Fibroblast of the conjunctiva (primary cell): ENCODE measurements at regions not wholly inside any gene's neighbourhood (a gene's known extent, or its start where the extent isn't known, plus 50 kb on each side); places are given as distances from the start of the nearest gene placed in this dataset.

ENCODE experiments used
- DNase-seq: peaks from one replicate; pipeline ENCODE4 v3.0.0-alpha.2; 2010; ENCODE audit warnings: low read depth

- DNase-seq: no peak
Measured at GRCh38 chr4:19319607-19320006, 932.1 kb upstream of the SLIT2 start.

- no peak for DNase-seq
Measured at GRCh38 chr4:19317377-19317776, 934.3 kb upstream of the SLIT2 start.

GRCh38 chr4:19314116-19314515 lies 937.6 kb upstream of the SLIT2 start:
- DNase-seq: no peak

- DNase-seq: peak; percentile 58
Measured at GRCh38 chr4:19309378-19309777, 942.3 kb upstream of the SLIT2 start.

GRCh38 chr4:19304028-19304427 lies 947.7 kb upstream of the SLIT2 start:
- DNase-seq: no peak

- DNase-seq: no peak
Measured at GRCh38 chr4:19301527-19301926, 950.2 kb upstream of the SLIT2 start.

- no peak for DNase-seq
Measured at GRCh38 chr4:19300213-19300612, 951.5 kb upstream of the SLIT2 start.

GRCh38 chr4:19298998-19299397 lies 952.7 kb upstream of the SLIT2 start:
- no peak for DNase-seq

- no peak for DNase-seq
Measured at GRCh38 chr4:19293781-19294180, 957.9 kb upstream of the SLIT2 start.

GRCh38 chr4:19293080-19293479 lies 958.6 kb upstream of the SLIT2 start:
- no peak for DNase-seq

- no peak for DNase-seq
Measured at GRCh38 chr4:19286924-19287323, 964.8 kb upstream of the SLIT2 start.

GRCh38 chr4:19285146-19285545 lies 966.6 kb upstream of the SLIT2 start:
- no peak for DNase-seq

GRCh38 chr4:19278665-19279064 lies 973.0 kb upstream of the SLIT2 start:
- no peak for DNase-seq

- no peak for DNase-seq
Measured at GRCh38 chr4:19266566-19266965, 985.1 kb upstream of the SLIT2 start.

GRCh38 chr4:19262467-19262866 lies 989.2 kb upstream of the SLIT2 start:
- no peak for DNase-seq

GRCh38 chr4:19260346-19260745 lies 991.4 kb upstream of the SLIT2 start:
- no peak for DNase-seq

- no peak for DNase-seq
Measured at GRCh38 chr4:19259920-19260319, 991.8 kb upstream of the SLIT2 start.

- DNase-seq: no peak
Measured at GRCh38 chr4:19256823-19257222, 994.9 kb upstream of the SLIT2 start.

GRCh38 chr4:19254486-19254885 lies 997.2 kb upstream of the SLIT2 start:
- DNase-seq: peak; percentile 5

- DNase-seq: no peak
Measured at GRCh38 chr4:19248023-19248422, 1003.7 kb upstream of the SLIT2 start.

GRCh38 chr4:19241895-19242294 lies 1009.8 kb upstream of the SLIT2 start:
- no peak for DNase-seq

- DNase-seq: no peak
Measured at GRCh38 chr4:19239565-19239964, 1012.1 kb upstream of the SLIT2 start.

- no peak for DNase-seq
Measured at GRCh38 chr4:19236473-19236872, 1015.2 kb upstream of the SLIT2 start.

- DNase-seq: no peak
Measured at GRCh38 chr4:19230906-19231545, 1020.7 kb upstream of the SLIT2 start.

- no peak for DNase-seq
Measured at GRCh38 chr4:19227701-19228100, 1024.0 kb upstream of the SLIT2 start.
